Parathyroid adenoma (tissue), 2 donors: ENCODE measurements at regions not wholly inside any gene's neighbourhood (a gene's known extent, or its start where the extent isn't known, plus 50 kb on each side); places are given as distances from the start of the nearest gene placed in this dataset.

ENCODE experiments used
- H2AFZ ChIP-seq: fragments of 300-600 bp; sonication (generic); one replicate; pipeline ENCODE4 v1.7.0; 2017; ENCODE audit warnings: antibody characterized with exemption, mild to moderate bottlenecking
- H3K27ac ChIP-seq: fragments of 300-600 bp; sonication (generic); one replicate; pipeline ENCODE4 v1.7.0; 2017
- H3K27me3 ChIP-seq: fragments of 300-600 bp; sonication (generic); one replicate; pipeline ENCODE4 v1.7.0; 2017; ENCODE audit warnings: low read length; ENCODE audit not compliant: control insufficient read depth, insufficient read depth
- H3K36me3 ChIP-seq: fragments of 300-600 bp; sonication (generic); one replicate; pipeline ENCODE4 v1.7.0; 2017; ENCODE audit warnings: low read length; ENCODE audit not compliant: control insufficient read depth, insufficient read depth
- H3K4me1 ChIP-seq: fragments of 300-600 bp; sonication (generic); one replicate; pipeline ENCODE4 v1.7.0; 2017; ENCODE audit warnings: control low read depth
- H3K4me2 ChIP-seq: fragments of 300-600 bp; sonication (generic); one replicate; pipeline ENCODE4 v1.7.0; 2017; ENCODE audit warnings: low read length
- H3K4me3 ChIP-seq: fragments of 300-600 bp; sonication (generic); one replicate; pipeline ENCODE4 v1.7.0; 2017; ENCODE audit warnings: low read depth, low read length
- H3K79me2 ChIP-seq: fragments of 300-600 bp; sonication (generic); one replicate; pipeline ENCODE4 v1.7.0; 2017; ENCODE audit warnings: control low read depth
- H3K9ac ChIP-seq: fragments of 300-600 bp; sonication (generic); one replicate; pipeline ENCODE4 v1.7.0; 2017; ENCODE audit warnings: mild to moderate bottlenecking
- H3K9me3 ChIP-seq: fragments of 300-600 bp; sonication (generic); one replicate; pipeline ENCODE4 v1.7.0; 2017; ENCODE audit warnings: low read length; ENCODE audit not compliant: control insufficient read depth
- TF ChIP-seq, protein P1 (sequence below): fragments of 300-600 bp; sonication (generic); IDR thresholded peaks from one replicate; pipeline ENCODE4 v1.7.0; 2017; ENCODE audit warnings: antibody characterized with exemption, mild to moderate bottlenecking
- donor health status: primary hyperparathyroidism.

DNA sequence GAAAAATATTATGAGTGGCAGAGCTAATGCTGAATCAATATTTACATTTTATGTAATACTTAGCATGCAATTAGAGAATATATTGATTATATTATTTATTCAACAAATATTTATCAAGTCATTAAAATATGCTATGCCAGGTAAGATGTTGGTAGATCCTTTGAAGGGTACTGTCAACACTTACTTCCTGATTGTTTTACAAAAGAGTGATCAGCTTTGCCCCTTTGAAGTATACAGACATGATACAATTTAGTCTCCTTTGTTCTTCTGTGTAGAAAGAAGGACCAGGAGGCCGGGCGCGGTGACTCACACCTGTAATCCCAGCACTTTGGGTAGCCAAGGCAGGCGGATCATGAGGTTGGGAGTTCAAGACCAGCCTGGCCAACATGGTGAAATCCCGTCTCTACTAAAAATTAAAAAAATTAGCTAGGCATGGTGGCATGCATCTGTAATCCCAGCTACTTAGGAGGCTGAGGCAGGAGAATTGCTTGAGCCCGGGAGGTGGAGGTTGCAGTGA, 73.9 kb upstream of the IFNG-AS1 start:
- no peak overlapping the region for H3K27ac ChIP-seq
- no peaks in the 10 kb centered on the region for H3K36me3 ChIP-seq
- H3K27me3 ChIP-seq: no peaks in the 10 kb centered on the region
- H3K79me2 ChIP-seq: no peaks in the 10 kb centered on the region
- no peak overlapping the region for H3K9ac ChIP-seq
- H3K4me2 ChIP-seq: no peak overlapping the region
- H3K4me3 ChIP-seq: no peak overlapping the region
- H3K4me1 ChIP-seq: no peaks in the 10 kb centered on the region
- H3K9me3 ChIP-seq: no peaks in the 10 kb centered on the region
- H2AFZ ChIP-seq: no peak overlapping the region
- TF ChIP-seq, protein P1, sequence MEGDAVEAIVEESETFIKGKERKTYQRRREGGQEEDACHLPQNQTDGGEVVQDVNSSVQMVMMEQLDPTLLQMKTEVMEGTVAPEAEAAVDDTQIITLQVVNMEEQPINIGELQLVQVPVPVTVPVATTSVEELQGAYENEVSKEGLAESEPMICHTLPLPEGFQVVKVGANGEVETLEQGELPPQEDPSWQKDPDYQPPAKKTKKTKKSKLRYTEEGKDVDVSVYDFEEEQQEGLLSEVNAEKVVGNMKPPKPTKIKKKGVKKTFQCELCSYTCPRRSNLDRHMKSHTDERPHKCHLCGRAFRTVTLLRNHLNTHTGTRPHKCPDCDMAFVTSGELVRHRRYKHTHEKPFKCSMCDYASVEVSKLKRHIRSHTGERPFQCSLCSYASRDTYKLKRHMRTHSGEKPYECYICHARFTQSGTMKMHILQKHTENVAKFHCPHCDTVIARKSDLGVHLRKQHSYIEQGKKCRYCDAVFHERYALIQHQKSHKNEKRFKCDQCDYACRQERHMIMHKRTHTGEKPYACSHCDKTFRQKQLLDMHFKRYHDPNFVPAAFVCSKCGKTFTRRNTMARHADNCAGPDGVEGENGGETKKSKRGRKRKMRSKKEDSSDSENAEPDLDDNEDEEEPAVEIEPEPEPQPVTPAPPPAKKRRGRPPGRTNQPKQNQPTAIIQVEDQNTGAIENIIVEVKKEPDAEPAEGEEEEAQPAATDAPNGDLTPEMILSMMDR: no peak

- TF ChIP-seq, protein P1: no peak
- H3K4me3 ChIP-seq: no peak overlapping the region
- H3K27me3 ChIP-seq: no peaks in the 10 kb centered on the region
- no peaks in the 10 kb centered on the region for H3K36me3 ChIP-seq
- H3K79me2 ChIP-seq: no peaks in the 10 kb centered on the region
- H3K9me3 ChIP-seq: no peaks in the 10 kb centered on the region
- H3K9ac ChIP-seq: no peak overlapping the region
- no peak overlapping the region for H3K27ac ChIP-seq
- no peaks in the 10 kb centered on the region for H3K4me1 ChIP-seq
- no peak overlapping the region for H2AFZ ChIP-seq
- H3K4me2 ChIP-seq: no peak overlapping the region
Measured at GRCh38 chr12:67916266-67916970, 72.8 kb upstream of the IFNG-AS1 start.

GRCh38 chr12:67917811-67918210, 71.4 kb upstream of the IFNG-AS1 start:
- H3K4me3 ChIP-seq: no peak overlapping the region
- H3K36me3 ChIP-seq: no peaks in the 10 kb centered on the region
- H2AFZ ChIP-seq: no peak overlapping the region
- TF ChIP-seq, protein P1: no peak
- no peaks in the 10 kb centered on the region for H3K27me3 ChIP-seq
- no peaks in the 10 kb centered on the region for H3K79me2 ChIP-seq
- H3K9me3 ChIP-seq: no peaks in the 10 kb centered on the region
- no peaks in the 10 kb centered on the region for H3K4me1 ChIP-seq
- no peak overlapping the region for H3K4me2 ChIP-seq
- no peak overlapping the region for H3K27ac ChIP-seq
- H3K9ac ChIP-seq: no peak overlapping the region

- H3K4me3 ChIP-seq: no peak overlapping the region
- no peak overlapping the region for H2AFZ ChIP-seq
- H3K36me3 ChIP-seq: no peaks in the 10 kb centered on the region
- no peak overlapping the region for H3K4me2 ChIP-seq
- TF ChIP-seq, protein P1: no peak
- H3K4me1 ChIP-seq: no peaks in the 10 kb centered on the region
- no peaks in the 10 kb centered on the region for H3K9me3 ChIP-seq
- no peaks in the 10 kb centered on the region for H3K79me2 ChIP-seq
- no peak overlapping the region for H3K9ac ChIP-seq
- H3K27me3 ChIP-seq: no peaks in the 10 kb centered on the region
- no peak overlapping the region for H3K27ac ChIP-seq
Measured at GRCh38 chr12:67918441-67918840, 70.8 kb upstream of the IFNG-AS1 start.

DNA sequence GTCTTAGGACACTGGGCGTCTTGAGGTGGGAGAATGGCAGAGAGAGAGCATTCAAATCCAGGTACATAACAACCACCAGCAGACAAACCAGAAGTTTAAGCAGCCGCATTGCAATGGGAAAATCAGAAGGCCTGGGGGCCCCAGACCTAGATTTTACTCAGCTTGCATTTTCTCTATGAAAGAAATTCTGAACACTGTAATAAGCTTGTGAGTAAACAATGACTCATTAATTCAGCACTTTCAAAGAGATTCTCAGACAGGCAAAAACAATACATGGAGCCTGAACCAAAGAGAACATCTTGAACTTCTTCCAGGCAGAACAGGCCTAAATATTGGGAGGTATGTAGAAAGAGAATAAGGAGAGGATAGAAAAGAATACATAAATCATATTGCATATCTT, 69.8 kb upstream of the IFNG-AS1 start:
- H3K4me3 ChIP-seq: no peak overlapping the region
- H3K4me2 ChIP-seq: no peak overlapping the region
- no peaks in the 10 kb centered on the region for H3K79me2 ChIP-seq
- no peaks in the 10 kb centered on the region for H3K4me1 ChIP-seq
- H3K27me3 ChIP-seq: no peaks in the 10 kb centered on the region
- H2AFZ ChIP-seq: no peak overlapping the region
- H3K36me3 ChIP-seq: no peaks in the 10 kb centered on the region
- no peak overlapping the region for H3K27ac ChIP-seq
- no peaks in the 10 kb centered on the region for H3K9me3 ChIP-seq
- TF ChIP-seq, protein P1: no peak
- no peak overlapping the region for H3K9ac ChIP-seq
